Right kidney (tissue), 1 donor: ENCODE measurements at regions not wholly inside any gene's neighbourhood (a gene's known extent, or its start where the extent isn't known, plus 50 kb on each side); places are given as distances from the start of the nearest gene placed in this dataset.

Experiments
- DNase-seq: peaks from one replicate; pipeline ENCODE4 v3.0.0-alpha.2; 2016

DNA sequence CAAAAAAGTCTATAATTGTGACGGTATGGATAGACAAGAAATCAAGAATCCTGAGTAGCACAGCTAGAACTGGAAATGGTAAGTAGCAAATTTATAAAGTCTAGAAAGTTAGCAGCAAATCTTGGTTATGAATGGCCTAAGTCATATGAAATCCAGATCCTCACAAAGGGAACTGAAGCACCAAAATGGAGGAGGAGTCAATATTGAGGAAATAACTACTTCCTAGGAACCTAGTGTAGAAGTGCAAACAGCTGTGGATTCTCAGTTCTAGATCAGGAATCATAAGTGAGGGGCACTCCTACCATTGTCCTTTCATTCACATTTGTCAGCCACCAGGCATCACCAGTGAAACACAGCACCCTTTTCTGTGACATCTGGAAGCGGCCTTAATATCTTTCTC is 202.2 kb upstream of the DCN start:
- no peak for DNase-seq

DNA sequence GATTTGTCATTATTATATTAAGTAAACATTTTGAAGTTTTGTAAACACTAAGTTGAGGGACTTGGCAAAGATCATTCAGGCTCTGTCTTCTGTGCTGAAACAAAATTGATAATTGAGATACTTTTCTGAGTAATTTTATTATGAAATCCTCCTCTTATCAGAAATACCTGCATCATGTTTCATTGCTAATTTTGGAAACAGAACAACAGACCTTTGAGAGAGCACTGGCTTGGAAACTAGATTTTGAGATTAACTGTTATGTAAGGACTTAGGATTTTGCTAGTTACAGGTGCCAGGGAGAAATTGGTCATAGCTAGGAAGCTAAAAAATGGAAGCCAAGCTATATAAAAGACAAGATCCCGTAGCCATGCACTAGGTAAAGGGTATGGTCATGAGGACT is 201.7 kb upstream of the DCN start:
- DNase-seq: no peak

DNA sequence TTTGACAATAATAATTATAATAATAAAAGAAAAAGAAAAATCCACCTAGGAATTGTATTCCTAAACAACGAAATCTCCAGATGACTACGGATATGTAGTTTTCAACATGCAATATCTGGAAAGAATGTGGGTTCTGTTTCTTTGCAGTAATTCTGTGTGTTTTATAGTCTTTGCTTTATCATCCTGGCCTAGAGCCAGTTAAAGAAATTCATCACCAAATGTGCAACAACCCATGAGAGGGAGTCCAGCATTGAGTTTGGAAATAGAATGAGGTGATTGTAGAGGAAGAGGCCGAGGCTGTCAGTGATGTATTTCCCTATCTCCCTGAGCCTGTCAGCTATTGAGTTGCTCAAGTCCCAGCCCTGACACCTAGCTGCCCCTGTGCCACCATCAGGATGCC is 200.5 kb upstream of the DCN start:
- no peak for DNase-seq

DNA sequence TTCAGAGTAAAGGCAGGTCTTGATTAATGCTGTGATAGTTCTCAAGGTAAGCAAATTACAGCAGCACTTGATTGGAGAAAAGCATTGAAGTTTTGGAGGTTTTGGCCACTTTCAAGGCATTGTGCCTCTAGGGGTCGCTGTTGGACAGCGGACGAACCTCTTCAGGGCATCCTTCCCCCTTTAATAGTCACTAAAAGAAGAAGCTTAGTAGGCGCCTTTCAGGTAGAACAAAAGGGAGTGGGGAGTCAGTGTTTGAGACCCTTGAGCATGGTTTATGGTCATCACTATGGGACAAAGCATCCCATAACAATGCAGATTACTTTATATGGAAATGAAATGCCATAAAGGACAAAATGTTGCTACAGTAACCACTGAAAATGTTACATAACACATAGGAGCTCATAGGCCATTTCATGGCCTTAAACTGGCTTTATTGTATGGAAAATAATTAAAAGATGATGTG is 199.5 kb upstream of the DCN start:
- DNase-seq: peak; percentile 77

DNA sequence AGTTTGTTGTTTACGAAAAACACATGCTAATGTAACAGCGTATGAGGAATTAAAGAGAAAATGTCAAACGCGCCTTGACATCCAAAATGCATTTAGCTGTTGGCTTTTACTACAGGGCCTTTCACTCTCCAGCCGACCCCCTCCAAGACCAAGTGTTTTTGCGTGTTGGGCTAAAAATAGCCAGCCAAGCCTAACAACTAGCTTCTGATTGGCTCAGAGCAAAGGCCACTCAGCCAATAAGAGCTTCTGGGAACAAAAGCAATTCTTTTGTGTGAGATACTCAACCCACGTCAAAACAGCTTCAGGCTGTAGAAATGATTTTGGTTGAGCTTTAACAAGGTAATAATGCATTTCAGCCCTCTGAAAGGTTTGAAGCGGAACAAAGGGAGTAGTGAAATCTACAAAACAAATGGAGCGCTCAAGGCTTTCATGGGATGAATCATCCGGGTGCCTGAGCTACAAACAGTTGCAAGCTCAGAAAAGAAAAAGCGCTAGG is 198.7 kb upstream of the DCN start:
- peak; percentile 81 for DNase-seq

DNA sequence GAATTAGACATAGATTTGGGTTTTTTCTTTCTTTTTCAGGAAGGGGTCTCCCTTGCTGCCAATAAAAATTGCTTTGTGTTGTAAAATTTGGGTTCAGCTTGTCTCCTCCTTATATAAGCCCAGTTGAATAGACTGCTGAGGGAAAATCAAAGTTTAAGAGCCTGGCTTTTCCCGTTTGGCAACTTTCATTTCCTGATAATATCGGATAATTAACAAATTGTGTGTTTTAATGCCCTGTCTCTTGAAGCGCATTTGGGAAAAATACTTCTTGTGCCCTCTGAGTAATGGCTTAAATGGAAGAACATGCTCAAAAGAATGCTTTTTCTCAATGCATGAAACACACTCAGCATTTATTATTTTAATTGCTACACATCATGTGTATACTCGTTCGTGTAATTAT is 198.0 kb upstream of the DCN start:
- no peak for DNase-seq

DNA sequence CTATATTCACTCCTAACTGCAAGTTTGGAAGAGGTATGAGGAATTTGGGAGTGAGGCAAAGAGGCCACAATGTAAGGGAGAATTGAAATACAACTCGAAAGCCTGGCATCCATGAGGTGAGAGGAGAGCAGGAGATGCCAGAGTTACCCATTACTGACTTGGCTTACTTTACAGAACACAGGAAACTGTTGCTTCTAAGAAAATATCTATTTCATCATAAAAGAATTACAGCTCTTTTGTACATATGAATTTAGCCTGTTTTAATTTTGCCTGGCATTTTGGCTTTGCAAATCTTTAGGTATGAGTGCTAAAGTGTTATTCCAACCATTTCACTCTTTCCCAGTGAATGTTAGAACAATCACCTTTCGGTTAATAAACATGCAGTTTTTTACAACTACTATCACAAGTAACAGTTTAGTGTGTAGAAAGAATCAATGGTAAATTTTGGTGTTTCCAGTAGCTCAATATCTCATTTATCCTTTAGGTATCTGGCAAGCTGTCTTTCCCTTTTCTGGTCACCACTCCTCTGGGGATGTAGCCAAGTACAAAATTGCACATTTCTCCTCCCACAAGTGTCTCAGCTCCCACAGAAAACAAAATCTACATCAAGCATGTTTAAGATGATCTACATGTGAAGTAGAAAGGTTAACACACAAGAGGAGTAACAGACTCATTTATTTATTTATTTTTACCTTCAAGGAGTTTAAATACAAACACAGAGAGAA is 196.6 kb upstream of the DCN start:
- no peak for DNase-seq

DNA sequence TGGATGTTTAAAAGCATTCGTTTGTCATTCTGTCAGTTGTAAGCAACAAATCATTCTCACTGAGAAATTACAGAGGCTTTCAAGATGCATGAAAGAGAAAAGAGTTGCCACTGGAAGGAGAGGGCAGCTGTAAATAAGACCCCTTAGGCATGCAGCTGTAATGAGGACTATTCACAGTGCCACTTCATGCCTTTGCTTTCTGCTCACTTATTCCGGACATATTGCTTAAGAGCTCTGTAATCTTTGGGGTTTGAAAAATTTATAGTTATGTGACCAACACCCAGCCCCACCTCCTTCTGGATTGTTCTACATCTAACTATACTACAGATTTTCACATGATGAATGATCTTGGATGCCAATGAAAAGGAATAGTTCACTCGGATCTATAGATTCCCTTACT is 194.8 kb upstream of the DCN start:
- DNase-seq: no peak

DNA sequence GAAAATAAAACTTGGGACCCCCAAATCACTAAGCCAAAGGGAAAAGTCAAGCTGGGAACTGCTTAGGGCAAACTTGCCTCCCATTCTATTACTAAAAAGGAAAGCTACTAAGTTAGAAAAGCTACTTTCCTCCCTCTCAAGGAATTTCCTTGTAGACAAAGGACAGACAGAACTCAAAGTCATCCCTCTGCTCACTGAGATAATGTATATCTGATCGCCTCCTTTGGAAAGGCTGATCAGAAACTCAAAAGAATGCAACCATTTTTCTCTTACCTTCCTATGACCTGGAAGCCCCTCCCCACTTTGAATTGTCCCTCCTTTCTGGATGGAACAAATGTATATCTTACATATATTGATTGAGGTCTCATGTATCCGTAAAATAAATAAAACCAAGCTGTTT is 190.5 kb upstream of the DCN start:
- DNase-seq: no peak

DNA sequence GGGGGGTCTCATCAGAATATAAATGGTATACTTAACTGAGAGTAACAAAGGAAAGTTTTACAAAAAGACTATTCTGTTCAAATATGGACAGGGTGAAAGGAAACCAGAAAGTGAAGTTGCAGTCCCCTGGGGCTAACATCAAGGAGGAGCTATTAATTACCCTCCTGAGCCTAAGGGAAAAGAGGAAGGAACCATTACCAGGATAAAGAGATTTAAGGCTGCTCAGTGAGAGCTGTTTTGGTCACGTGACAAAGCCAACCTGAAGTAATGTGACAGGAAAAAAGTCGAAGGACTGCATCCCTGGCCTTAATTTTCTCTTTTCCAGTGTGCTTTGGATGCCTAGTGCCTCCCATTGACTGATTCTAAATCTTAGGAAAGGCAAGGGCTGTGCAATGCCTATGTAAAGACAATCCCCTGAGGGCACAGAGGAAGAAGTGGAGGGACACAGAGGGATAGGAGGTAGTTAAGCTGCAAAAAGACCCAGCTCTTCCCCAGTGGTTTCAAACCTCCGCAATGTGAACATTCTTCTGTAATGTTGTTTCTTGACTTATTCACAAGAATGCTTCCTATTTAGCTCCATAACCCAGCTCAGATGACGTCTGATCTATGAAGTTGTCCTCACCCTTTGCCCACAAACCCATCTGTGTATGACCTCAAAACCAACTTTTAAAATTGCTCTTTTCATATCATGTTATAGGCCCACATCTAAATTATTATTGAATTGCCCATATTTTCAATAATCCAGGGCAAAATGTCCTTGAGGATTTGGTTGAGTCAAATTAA is 187.7 kb upstream of the DCN start:
- no peak for DNase-seq

DNA sequence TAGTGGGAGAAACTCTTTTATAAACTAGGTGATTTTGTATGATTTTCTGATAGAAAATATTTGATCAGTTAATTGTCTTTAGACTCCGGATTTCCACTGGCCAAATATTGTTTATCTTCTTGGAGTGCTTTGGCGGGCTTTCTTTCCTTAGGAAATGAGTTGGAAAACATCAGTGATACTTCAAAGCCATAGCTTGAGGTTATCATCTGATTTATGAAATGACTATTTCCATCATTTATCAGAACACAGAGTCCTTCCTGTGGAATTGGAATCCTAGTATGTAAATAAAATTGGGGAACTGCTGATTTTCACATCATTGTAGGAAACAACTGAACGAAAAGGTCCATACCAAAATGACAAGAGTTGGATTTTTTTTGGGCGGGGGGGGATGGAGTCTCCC is 186.0 kb upstream of the DCN start:
- DNase-seq: no peak

DNA sequence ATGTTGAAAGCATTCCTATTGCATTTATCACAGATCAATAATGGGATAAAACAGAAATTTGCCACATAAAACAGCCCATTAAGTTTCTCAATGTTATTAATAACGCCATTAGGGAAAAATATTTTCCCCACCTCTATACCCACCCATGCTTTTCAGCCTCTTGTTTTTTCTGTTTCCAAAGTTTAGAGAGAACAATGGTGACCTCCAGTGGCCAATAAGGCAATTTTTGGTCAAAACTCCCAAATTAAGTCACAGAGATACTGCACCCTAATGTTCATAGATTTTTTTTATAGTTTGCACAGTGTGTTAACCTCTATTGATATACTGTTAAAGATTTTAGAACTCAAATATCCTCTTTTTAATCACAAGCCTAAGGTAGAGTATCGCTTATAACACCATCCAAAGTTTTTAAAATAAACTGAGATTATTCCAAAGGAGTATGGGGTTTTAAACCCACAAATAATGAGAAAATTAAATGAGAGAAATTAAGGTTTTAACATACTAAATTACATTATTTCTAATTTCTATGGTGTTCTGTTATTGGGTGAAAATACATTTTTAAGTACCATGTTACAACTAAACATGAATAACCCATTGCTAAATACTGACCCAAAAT is 184.7 kb upstream of the DCN start:
- no peak for DNase-seq

DNA sequence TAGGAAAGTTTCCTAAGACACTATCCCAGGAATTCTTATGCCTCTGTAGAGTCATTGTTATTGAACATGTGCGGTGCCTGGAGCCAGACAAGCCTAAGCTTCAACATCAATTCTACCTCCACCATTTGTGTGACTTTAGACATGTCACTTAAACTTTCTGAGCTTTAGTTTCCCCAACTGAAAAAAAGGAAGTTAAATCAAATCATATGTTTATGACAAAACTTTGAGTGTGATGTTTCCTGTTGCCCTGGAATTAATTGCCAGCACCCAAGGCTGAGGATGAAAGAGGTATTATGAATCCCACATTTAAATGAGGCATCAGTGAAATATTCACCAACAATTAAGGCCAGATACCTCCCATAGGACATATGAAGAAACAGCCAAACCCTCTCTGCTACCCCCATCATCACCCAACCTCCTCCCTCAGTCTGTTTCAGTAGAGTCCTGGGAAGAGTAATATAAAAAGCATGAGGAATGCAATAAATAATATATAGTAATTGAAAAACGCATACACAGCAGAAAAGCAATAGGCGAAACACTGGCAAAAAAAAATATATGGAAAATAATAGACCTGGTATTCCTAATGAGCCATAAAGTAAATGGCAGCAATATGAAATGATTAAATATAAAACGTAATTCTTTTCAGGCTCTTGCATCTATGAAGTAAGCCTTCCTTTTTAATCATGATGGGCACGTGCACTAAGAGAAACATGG is 182.0 kb upstream of the DCN start:
- DNase-seq: no peak

DNA sequence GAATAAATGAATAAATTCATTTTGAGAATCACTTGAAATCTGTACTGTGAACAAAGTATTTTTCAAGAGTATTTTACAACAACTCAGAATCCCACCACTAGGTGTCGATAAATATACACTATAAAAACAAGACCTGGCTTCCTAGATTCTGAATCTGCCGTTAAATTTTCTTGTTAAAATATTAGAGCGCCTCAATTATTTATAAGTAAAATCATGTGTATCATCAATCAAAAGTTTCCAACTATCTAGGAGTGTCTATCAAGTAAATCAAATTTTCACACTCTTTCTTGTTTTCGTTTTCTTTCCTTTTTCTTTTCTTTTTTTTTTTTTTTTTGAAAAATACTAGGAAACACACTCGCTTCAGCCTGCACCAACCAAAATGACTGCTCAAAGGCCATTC is 179.2 kb upstream of the DCN start:
- DNase-seq: no peak

DNA sequence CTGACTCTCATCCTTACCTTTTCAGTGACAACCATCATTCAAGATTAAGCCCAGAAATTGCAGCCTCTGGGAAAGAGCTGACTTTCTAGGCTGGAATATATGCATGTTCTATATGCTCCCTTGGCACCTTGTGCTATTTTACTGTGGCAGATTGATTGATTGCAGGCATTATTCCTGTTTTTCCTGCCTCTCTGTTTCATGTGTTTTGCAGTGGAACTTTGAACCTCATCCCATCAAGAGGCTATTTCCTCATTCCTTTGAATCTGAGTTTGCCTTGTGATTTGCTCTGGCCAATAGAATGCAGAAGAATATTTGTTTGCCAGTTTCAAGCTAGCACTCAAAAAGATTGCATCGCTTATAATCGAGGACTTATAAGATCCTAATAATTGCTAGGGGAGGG is 174.8 kb upstream of the DCN start:
- DNase-seq: no peak

DNA sequence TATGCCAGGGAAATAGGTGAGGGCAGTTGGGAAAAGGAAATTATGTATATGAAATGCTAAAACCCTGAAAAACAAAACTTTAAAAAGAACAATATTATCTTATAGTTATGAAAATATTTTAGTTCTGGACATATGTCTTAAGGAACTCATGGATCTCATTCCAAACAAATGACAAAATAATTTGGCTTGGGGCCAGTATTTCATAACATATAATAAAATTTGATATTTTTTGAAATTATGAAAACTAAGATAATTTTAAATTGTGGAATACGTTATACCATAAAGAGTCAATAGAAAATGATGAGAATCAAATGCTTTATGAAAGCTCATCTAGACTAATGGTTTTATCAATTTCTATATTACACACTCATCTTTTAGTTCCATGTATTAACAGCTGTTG is 173.8 kb upstream of the DCN start:
- no peak for DNase-seq

DNA sequence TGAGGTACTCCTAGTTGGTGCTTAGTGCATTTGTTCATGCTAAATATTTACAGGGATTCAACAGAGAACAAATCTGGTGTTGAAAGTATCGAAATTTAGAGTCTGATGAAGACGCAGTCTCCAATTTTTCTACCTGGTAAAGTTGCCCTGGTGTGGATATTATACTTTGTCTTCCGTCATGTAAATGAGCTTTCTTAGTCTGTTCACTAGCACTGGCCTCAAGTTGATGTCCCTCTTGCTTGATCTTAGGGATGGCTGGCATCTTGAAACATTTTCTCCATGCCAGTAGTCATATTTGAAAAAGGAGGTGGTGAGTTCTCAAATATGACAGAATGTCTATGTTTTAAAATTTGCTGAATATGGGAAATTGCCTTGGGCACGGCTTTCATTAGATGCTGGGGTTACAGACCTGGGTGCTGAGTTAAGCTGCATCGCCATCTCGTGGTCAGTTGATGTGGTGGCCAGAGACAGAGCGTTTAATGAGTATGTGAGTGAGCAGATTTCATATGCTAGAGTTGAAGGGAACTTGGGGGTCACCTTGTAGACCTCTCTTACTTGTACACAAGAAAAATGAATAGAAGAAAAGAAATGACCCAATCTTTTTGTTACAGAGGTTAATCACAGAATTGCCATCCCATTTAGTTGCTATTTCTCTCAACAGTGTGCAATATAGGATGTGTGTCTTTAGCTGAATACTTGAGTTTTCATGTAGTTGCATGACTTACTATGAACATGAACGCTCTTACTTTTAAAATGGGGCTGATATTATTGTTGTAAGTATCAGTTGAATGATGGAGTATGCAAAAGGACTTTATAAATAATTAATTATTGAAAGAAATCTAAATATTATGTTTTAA is 172.8 kb upstream of the DCN start:
- DNase-seq: peak; percentile 51

DNA sequence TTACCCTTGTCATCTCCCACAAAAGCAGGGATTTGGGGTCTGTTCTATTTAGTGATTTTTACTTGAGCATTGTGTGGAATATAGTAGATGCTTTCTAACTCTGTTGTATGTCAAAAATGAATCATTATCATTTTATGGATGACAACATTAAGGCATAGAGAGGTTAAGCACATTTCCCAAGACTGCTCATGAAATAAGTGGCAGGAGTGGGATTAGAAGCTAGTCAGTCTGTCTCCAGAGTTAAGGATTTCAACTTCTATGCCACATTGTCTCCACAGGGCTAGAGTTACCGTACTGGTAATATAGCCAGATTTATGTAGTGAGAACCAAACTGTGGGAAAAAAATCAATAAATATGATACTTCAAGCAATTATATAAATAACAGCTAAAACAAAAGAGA is 170.6 kb upstream of the DCN start:
- DNase-seq: no peak

DNA sequence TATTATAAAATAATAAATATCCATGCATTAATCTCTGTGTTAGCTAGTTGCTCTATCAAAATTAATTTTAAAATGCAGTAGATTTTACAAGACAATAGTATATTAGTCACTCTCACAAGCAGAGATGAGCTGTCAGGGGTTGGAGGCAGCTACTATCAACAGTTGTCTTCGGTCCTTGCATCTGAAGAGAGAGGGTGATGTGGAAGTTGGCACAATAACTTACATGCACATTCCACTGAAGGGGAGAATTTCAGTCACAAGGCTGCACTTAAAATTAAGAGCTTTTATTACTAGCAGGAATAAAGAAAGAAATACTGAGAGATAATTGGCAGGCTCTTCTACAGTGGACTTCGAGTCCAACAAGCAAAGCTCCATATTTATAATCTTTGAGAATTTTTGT is 166.9 kb upstream of the DCN start:
- no peak for DNase-seq

DNA sequence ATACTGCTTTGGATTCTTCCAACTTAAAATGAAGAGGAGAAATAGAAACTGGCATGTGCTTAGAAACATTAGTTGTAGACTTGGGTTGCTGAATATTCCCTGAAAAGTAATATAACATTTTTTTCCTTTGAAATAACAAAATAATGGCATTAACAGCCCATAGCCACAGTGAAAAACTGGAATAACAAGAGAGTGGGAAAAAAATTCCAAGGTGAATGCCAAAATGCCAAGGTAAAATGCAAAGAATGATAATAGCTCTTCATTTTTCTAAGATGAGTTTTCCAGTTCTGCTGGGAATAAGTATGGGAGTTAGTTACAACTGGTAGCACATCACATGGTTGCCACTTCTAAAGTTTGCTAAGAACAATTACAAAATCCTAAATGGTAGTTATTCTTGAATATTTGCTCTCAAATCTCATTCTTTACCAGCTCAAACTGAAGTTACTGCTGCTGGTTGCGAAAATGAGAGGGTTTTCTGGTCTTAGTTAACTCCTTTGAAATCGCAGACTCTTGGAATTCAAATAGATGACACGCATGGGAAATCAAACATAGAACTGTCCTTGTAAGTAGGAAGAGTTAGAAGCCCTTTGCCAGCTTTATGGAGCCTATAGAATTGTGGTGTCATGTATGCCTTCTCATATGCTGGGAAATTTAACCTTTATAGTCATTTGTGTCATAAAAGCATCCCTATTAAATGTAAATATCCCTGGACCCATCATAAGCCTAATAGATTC is 165.0 kb upstream of the DCN start:
- no peak for DNase-seq

DNA sequence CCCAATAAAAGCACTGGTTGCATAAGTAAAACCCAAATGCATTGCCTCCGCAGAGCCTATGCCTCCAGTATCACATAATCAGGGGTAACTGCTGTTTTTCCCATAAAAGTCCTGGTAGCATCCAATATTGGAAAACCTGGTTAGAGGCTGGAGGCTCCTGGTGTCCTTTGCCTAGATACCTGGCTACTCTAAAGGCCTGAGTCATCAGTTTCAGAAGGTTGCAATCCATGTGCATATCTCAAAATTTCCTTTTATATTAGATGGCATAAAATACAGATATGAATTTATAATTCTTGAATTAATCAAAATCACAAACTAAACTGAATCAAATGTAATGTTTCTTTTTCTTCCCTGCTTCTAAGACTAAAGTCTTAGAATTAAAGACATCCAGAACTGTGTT is 164.2 kb upstream of the DCN start:
- no peak for DNase-seq
